ENCODE measurements at regions not wholly inside any gene's neighbourhood (a gene's known extent, or its start where the extent isn't known, plus 50 kb on each side); places are given as distances from the start of the nearest gene placed in this dataset.

GRCh38 chr2:220701115-220701514 lies 871.0 kb downstream of the EPHA4 start:
- H2BK5ac ChIP-seq (ENCODE audit: low read depth, low read length, poor library complexity, severe bottlenecking) = no peak overlapping the region
- H2BK120ac ChIP-seq (ENCODE audit: low read depth, low read length) = no peak overlapping the region
- H3K14ac ChIP-seq (ENCODE audit: low read length in 2 of 2) = no peak overlapping the region
- H2AK5ac ChIP-seq (ENCODE audit: low read length, severe bottlenecking) = no peak overlapping the region
- H4K91ac ChIP-seq (ENCODE audit: low read length) = no peak overlapping the region
- WGBS = 80% methylated on average over 2 of the region's 2 CpGs
- H4K8ac ChIP-seq (ENCODE audit: low read length) = no peak overlapping the region
- H3K4me2 ChIP-seq (ENCODE audit: low read length, poor library complexity, severe bottlenecking) = no peak overlapping the region
- H2BK12ac ChIP-seq (ENCODE audit: low read length in 2 of 2) = no peak overlapping the region
- no peaks in the 10 kb centered on the region for H3K27me3 ChIP-seq (ENCODE audit: control insufficient read depth in 1 of 2, insufficient read depth in 1 of 2, low read length in 2 of 2)
- H3K4me3 ChIP-seq (ENCODE audit: insufficient read depth in 1 of 2, low read depth in 1 of 2, low read length in 2 of 2) = no peak overlapping the region
- H3K4ac ChIP-seq (ENCODE audit: low read depth in 1 of 2, low read length in 2 of 2) = no peak overlapping the region
- DNase-seq = no peak
- H2BK15ac ChIP-seq (ENCODE audit: low read depth, poor library complexity, severe bottlenecking) = no peak overlapping the region
- no peak overlapping the region for H3K27ac ChIP-seq (ENCODE audit: low read length, poor library complexity, severe bottlenecking)
- no peaks in the 10 kb centered on the region for H3K79me1 ChIP-seq (replicated peaks; ENCODE audit: low read length, poor library complexity, severe bottlenecking)
- H3K9me3 ChIP-seq (ENCODE audit: control insufficient read depth, low read length) = peaks cover 13% of the 10 kb centered on the region
- peaks cover 2% of the 10 kb centered on the region for H3K4me1 ChIP-seq (ENCODE audit: control insufficient read depth, insufficient read depth, low read depth, low read length)
- no peak overlapping the region for H3K9ac ChIP-seq (ENCODE audit: low read length)
- H3K36me3 ChIP-seq (ENCODE audit: control insufficient read depth in 1 of 2, insufficient read depth in 2 of 2, low read depth in 1 of 2, low read length in 2 of 2) = no peaks in the 10 kb centered on the region
- no peak overlapping the region for H2AFZ ChIP-seq (ENCODE audit: low read depth, low read length)
- H3K23ac ChIP-seq (ENCODE audit: low read length in 2 of 2) = no peak overlapping the region
- H3K18ac ChIP-seq (ENCODE audit: low read depth in 1 of 2, low read length in 2 of 2) = no peak overlapping the region

- Histone ChIP-seq H3K9me3 (ENCODE audit: control insufficient read depth, low read length) (peaks cover 13% of the 10 kb centered on the region), H4K91ac (ENCODE audit: low read length) (no peak overlapping the region), H3K4me1 (ENCODE audit: control insufficient read depth, insufficient read depth, low read depth, low read length) (peaks cover 2% of the 10 kb centered on the region), H2BK12ac (ENCODE audit: low read length in 2 of 2) (no peak overlapping the region), H3K18ac (ENCODE audit: low read depth in 1 of 2, low read length in 2 of 2) (no peak overlapping the region), H2AFZ (ENCODE audit: low read depth, low read length) (no peak overlapping the region), H3K4ac (ENCODE audit: low read depth in 1 of 2, low read length in 2 of 2) (no peak overlapping the region), H4K8ac (ENCODE audit: low read length) (no peak overlapping the region), H3K79me1 (replicated peaks; ENCODE audit: low read length, poor library complexity, severe bottlenecking) (no peaks in the 10 kb centered on the region), H3K27ac (ENCODE audit: low read length, poor library complexity, severe bottlenecking) (peak overlapping the region; percentile 35), H3K14ac (ENCODE audit: low read length in 2 of 2) (no peak overlapping the region), H3K4me2 (ENCODE audit: low read length, poor library complexity, severe bottlenecking) (no peak overlapping the region), H3K36me3 (ENCODE audit: control insufficient read depth in 1 of 2, insufficient read depth in 2 of 2, low read depth in 1 of 2, low read length in 2 of 2) (no peaks in the 10 kb centered on the region), H2AK5ac (ENCODE audit: low read length, severe bottlenecking) (no peak overlapping the region), H2BK5ac (ENCODE audit: low read depth, low read length, poor library complexity, severe bottlenecking) (no peak overlapping the region), H3K23ac (ENCODE audit: low read length in 2 of 2) (no peak overlapping the region), H2BK15ac (ENCODE audit: low read depth, poor library complexity, severe bottlenecking) (no peak overlapping the region), H2BK120ac (ENCODE audit: low read depth, low read length) (no peak overlapping the region), H3K4me3 (ENCODE audit: insufficient read depth in 1 of 2, low read depth in 1 of 2, low read length in 2 of 2) (no peak overlapping the region), H3K9ac (ENCODE audit: low read length) (no peak overlapping the region), H3K27me3 (ENCODE audit: control insufficient read depth in 1 of 2, insufficient read depth in 1 of 2, low read length in 2 of 2) (no peaks in the 10 kb centered on the region)
- no peak for DNase-seq
- 95% methylated on average over 5 of the region's 5 CpGs for WGBS
Observed at GRCh38 chr2:220703279-220703678, 868.8 kb downstream of the EPHA4 start.

GRCh38 chr2:220704081-220704480 lies 868.0 kb downstream of the EPHA4 start:
- Histone ChIP-seq H2AK5ac (ENCODE audit: low read length, severe bottlenecking) (no peak overlapping the region), H2BK120ac (ENCODE audit: low read depth, low read length) (no peak overlapping the region), H4K91ac (ENCODE audit: low read length) (no peak overlapping the region), H3K79me1 (replicated peaks; ENCODE audit: low read length, poor library complexity, severe bottlenecking) (no peaks in the 10 kb centered on the region), H3K4me1 (ENCODE audit: control insufficient read depth, insufficient read depth, low read depth, low read length) (peaks cover 2% of the 10 kb centered on the region), H3K9ac (ENCODE audit: low read length) (no peak overlapping the region), H3K9me3 (ENCODE audit: control insufficient read depth, low read length) (peaks cover 13% of the 10 kb centered on the region), H3K4me2 (ENCODE audit: low read length, poor library complexity, severe bottlenecking) (no peak overlapping the region), H3K4me3 (ENCODE audit: insufficient read depth in 1 of 2, low read depth in 1 of 2, low read length in 2 of 2) (no peak overlapping the region), H3K4ac (ENCODE audit: low read depth in 1 of 2, low read length in 2 of 2) (no peak overlapping the region), H3K27ac (ENCODE audit: low read length, poor library complexity, severe bottlenecking) (no peak overlapping the region), H2BK15ac (ENCODE audit: low read depth, poor library complexity, severe bottlenecking) (no peak overlapping the region), H2AFZ (ENCODE audit: low read depth, low read length) (no peak overlapping the region), H4K8ac (ENCODE audit: low read length) (no peak overlapping the region), H3K18ac (ENCODE audit: low read depth in 1 of 2, low read length in 2 of 2) (no peak overlapping the region), H3K14ac (ENCODE audit: low read length in 2 of 2) (no peak overlapping the region), H2BK5ac (ENCODE audit: low read depth, low read length, poor library complexity, severe bottlenecking) (no peak overlapping the region), H2BK12ac (ENCODE audit: low read length in 2 of 2) (no peak overlapping the region), H3K27me3 (ENCODE audit: control insufficient read depth in 1 of 2, insufficient read depth in 1 of 2, low read length in 2 of 2) (no peaks in the 10 kb centered on the region), H3K23ac (ENCODE audit: low read length in 2 of 2) (no peak overlapping the region), H3K36me3 (ENCODE audit: control insufficient read depth in 1 of 2, insufficient read depth in 2 of 2, low read depth in 1 of 2, low read length in 2 of 2) (no peaks in the 10 kb centered on the region)
- 90% methylated on average over 3 of the region's 4 CpGs for WGBS
- no peak for DNase-seq

- Histone ChIP-seq H2BK15ac (ENCODE audit: low read depth, poor library complexity, severe bottlenecking) (no peak overlapping the region), H2AK5ac (ENCODE audit: low read length, severe bottlenecking) (no peak overlapping the region), H3K9ac (ENCODE audit: low read length) (no peak overlapping the region), H2AFZ (ENCODE audit: low read depth, low read length) (no peak overlapping the region), H3K79me1 (replicated peaks; ENCODE audit: low read length, poor library complexity, severe bottlenecking) (no peaks in the 10 kb centered on the region), H4K91ac (ENCODE audit: low read length) (no peak overlapping the region), H2BK12ac (ENCODE audit: low read length in 2 of 2) (no peak overlapping the region), H3K27ac (ENCODE audit: low read length, poor library complexity, severe bottlenecking) (no peak overlapping the region), H4K8ac (ENCODE audit: low read length) (no peak overlapping the region), H3K14ac (ENCODE audit: low read length in 2 of 2) (no peak overlapping the region), H3K23ac (ENCODE audit: low read length in 2 of 2) (no peak overlapping the region), H3K27me3 (ENCODE audit: control insufficient read depth in 1 of 2, insufficient read depth in 1 of 2, low read length in 2 of 2) (no peaks in the 10 kb centered on the region), H3K18ac (ENCODE audit: low read depth in 1 of 2, low read length in 2 of 2) (no peak overlapping the region), H3K9me3 (ENCODE audit: control insufficient read depth, low read length) (peaks cover 13% of the 10 kb centered on the region), H3K4me2 (ENCODE audit: low read length, poor library complexity, severe bottlenecking) (no peak overlapping the region), H3K36me3 (ENCODE audit: control insufficient read depth in 1 of 2, insufficient read depth in 2 of 2, low read depth in 1 of 2, low read length in 2 of 2) (no peaks in the 10 kb centered on the region), H2BK5ac (ENCODE audit: low read depth, low read length, poor library complexity, severe bottlenecking) (no peak overlapping the region), H2BK120ac (ENCODE audit: low read depth, low read length) (no peak overlapping the region), H3K4me1 (ENCODE audit: control insufficient read depth, insufficient read depth, low read depth, low read length) (peaks cover 2% of the 10 kb centered on the region), H3K4ac (ENCODE audit: low read depth in 1 of 2, low read length in 2 of 2) (no peak overlapping the region), H3K4me3 (ENCODE audit: insufficient read depth in 1 of 2, low read depth in 1 of 2, low read length in 2 of 2) (no peak overlapping the region)
- DNase-seq = no peak
- WGBS = 100% methylated on average over 3 of the region's 5 CpGs
Observed at GRCh38 chr2:220704810-220705209, 867.3 kb downstream of the EPHA4 start.

Data from mesenchymal stem cell (in vitro differentiated cells and primary cell).